ENCODE measurements at regions not wholly inside any gene's neighbourhood (a gene's known extent, or its start where the extent isn't known, plus 50 kb on each side); places are given as distances from the start of the nearest gene placed in this dataset.

- TF ChIP-seq POLR2A (IDR thresholded peaks at IDR 0.05; ENCODE audit: low read depth, low read length) (no peak), POLR2AphosphoS5 (IDR thresholded peaks at IDR 0.05; ENCODE audit: insufficient read depth, low read depth, low read length) (no peak), CTCF (IDR thresholded peaks at IDR 0.05; ENCODE audit: extremely low read depth in 1 of 2, insufficient read depth in 1 of 2, low read depth in 1 of 2, low read length in 2 of 2) (no peak), MAX (IDR thresholded peaks at IDR 0.05; ENCODE audit: insufficient read depth, insufficient read length) (no peak), JUN (IDR thresholded peaks at IDR 0.05; ENCODE audit: borderline replicate concordance, insufficient read depth, insufficient read length, low read depth) (no peak)
Measured at GRCh38 chr5:117497601-117498000, 923.0 kb upstream of the SEMA6A start.
